Astrocyte (in vitro differentiated cells and primary cell): ENCODE measurements at regions not wholly inside any gene's neighbourhood (a gene's known extent, or its start where the extent isn't known, plus 50 kb on each side); places are given as distances from the start of the nearest gene placed in this dataset.
A peak's percentile ranks its signal among the peaks of the same experiment; 100 is the strongest.

Experiments
- DNase-seq: peaks from one replicate; pipeline ENCODE4 v3.0.0-alpha.2; 2010; ENCODE audit warnings: low read depth
- FAIRE-seq: peaks from 2 replicates; lab custom pipeline; 2011; peaks lifted over from hg19 to GRCh38; lab: Jason Lieb, UNC
- H2AFZ ChIP-seq: 2 replicates; pipeline ENCODE4 v1.6.0; 2012; ENCODE audit warnings: low read depth, low read length, inconsistent platforms
- H3K27ac ChIP-seq: 2 replicates; pipeline ENCODE4 v1.5.1; 2011; ENCODE audit warnings: low read depth, low read length, inconsistent platforms
- H3K27me3 ChIP-seq: 2 replicates; pipeline ENCODE4 v1.6.0; 2011; ENCODE audit warnings: low read length, inconsistent platforms; ENCODE audit not compliant: insufficient read depth
- H3K36me3 ChIP-seq: 2 replicates; pipeline ENCODE4 v1.5.1; 2011; ENCODE audit warnings: low read length, inconsistent platforms; ENCODE audit not compliant: insufficient read depth
- H3K4me1 ChIP-seq: 2 replicates; pipeline ENCODE4 v1.5.1; 2011; ENCODE audit warnings: low read length, inconsistent platforms; ENCODE audit not compliant: insufficient read depth
- H3K4me2 ChIP-seq: 2 replicates; pipeline ENCODE4 v1.6.0; 2012; ENCODE audit warnings: low read length, inconsistent platforms
- H3K4me3 ChIP-seq: 2 replicates; pipeline ENCODE4 v1.5.1; 2011; ENCODE audit warnings: low read depth, mild to moderate bottlenecking, low read length, inconsistent platforms; ENCODE audit not compliant: insufficient read depth
- H3K79me2 ChIP-seq: 2 replicates; pipeline ENCODE4 v1.6.0; 2012; ENCODE audit warnings: mild to moderate bottlenecking, low read length, inconsistent platforms; ENCODE audit not compliant: insufficient read depth
- H3K9ac ChIP-seq: 2 replicates; pipeline ENCODE4 v1.6.0; 2012; ENCODE audit warnings: mild to moderate bottlenecking, low read length, inconsistent platforms
- H3K9me3 ChIP-seq: 2 replicates; pipeline ENCODE4 v1.5.1; 2012; ENCODE audit warnings: low read depth, mild to moderate bottlenecking, low read length, inconsistent platforms; ENCODE audit not compliant: insufficient read depth
- H4K20me1 ChIP-seq: 2 replicates; pipeline ENCODE4 v1.6.0; 2012; ENCODE audit warnings: low read length, inconsistent platforms; ENCODE audit not compliant: insufficient read depth
- H3K27ac Mint-ChIP-seq: one replicate; pipeline ENCODE4 v1.8.0; 2021; ENCODE audit warnings: mild to moderate bottlenecking, mixed read lengths; ENCODE audit not compliant: unreplicated experiment
- H3K27me3 Mint-ChIP-seq: one replicate; pipeline ENCODE4 v1.8.0; 2021; ENCODE audit warnings: low read depth, mixed read lengths; ENCODE audit not compliant: unreplicated experiment
- H3K36me3 Mint-ChIP-seq: one replicate; pipeline ENCODE4 v1.8.0; 2021; ENCODE audit warnings: low read depth, mixed read lengths; ENCODE audit not compliant: unreplicated experiment
- H3K4me1 Mint-ChIP-seq: one replicate; pipeline ENCODE4 v1.8.0; 2021; ENCODE audit warnings: low read depth, mixed read lengths; ENCODE audit not compliant: unreplicated experiment
- H3K4me3 Mint-ChIP-seq: one replicate; pipeline ENCODE4 v1.8.0; 2021; ENCODE audit warnings: mild to moderate bottlenecking, moderate library complexity, mixed read lengths; ENCODE audit not compliant: unreplicated experiment
- H3K9me3 Mint-ChIP-seq: one replicate; pipeline ENCODE4 v1.8.0; 2021; ENCODE audit warnings: mild to moderate bottlenecking, mixed read lengths; ENCODE audit not compliant: unreplicated experiment
- EZH2 ChIP-seq: IDR thresholded peaks from 2 replicates; pipeline ENCODE4 v1.6.1; 2012; ENCODE audit warnings: mild to moderate bottlenecking, low read length, inconsistent platforms; ENCODE audit not compliant: insufficient read depth
- TF ChIP-seq, protein P1 (sequence below): IDR thresholded peaks from 2 replicates; pipeline ENCODE4 v1.5.1; 2011; ENCODE audit warnings: low read depth, mild to moderate bottlenecking, inconsistent platforms, low read length, moderate library complexity; ENCODE audit not compliant: insufficient read depth

DNA sequence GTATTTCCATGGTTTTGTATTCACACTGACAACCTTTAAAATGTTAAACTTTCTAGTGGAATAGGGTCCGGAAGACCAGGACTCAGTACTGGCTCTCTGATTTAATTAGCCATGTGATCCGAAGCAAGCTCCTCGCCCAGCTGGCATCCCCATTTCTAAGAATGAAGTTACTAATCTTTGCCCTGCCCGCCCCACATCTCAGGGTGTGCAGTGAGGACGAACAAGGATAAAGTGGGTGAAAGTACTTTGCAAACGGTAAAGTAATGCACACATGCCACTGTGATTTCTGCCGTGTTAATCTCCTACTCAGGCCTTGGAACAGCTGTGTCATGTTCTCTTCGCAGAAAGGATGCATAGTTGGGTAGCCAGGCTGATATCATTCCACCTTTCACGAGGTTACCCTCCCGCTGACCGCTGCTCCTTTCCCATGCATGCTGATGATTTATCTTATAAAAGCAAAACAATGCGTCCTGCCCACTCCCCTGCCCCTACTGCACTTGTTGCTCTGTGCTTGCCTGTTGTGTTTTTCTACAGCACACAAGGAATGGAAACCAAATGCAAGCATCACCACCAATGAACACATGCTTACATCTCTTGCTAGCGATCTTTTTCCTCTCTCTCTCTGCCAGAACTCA lies 539.0 kb downstream of the EFNB2 start:
- Histone ChIP-seq H3K9ac (no peak overlapping the region), H3K4me2 (no peak overlapping the region), H4K20me1 (no peaks in the 10 kb centered on the region), H3K27ac (no peak overlapping the region), H2AFZ (no peak overlapping the region), H3K4me1 (peaks cover 5% of the 10 kb centered on the region), H3K36me3 (no peaks in the 10 kb centered on the region), H3K9me3 (no peaks in the 10 kb centered on the region), H3K4me3 (no peak overlapping the region), H3K27me3 (no peaks in the 10 kb centered on the region), H3K79me2 (no peaks in the 10 kb centered on the region)
- Mint-ChIP-seq H3K27ac (no peak overlapping the region), H3K4me1 (peaks cover 8% of the 10 kb centered on the region), H3K4me3 (no peak overlapping the region), H3K27me3 (peaks cover 2% of the 10 kb centered on the region), H3K36me3 (no peaks in the 10 kb centered on the region), H3K9me3 (peaks cover 2% of the 10 kb centered on the region)
- no peak for FAIRE-seq
- DNase-seq, result no peak
- TF ChIP-seq, protein P1, sequence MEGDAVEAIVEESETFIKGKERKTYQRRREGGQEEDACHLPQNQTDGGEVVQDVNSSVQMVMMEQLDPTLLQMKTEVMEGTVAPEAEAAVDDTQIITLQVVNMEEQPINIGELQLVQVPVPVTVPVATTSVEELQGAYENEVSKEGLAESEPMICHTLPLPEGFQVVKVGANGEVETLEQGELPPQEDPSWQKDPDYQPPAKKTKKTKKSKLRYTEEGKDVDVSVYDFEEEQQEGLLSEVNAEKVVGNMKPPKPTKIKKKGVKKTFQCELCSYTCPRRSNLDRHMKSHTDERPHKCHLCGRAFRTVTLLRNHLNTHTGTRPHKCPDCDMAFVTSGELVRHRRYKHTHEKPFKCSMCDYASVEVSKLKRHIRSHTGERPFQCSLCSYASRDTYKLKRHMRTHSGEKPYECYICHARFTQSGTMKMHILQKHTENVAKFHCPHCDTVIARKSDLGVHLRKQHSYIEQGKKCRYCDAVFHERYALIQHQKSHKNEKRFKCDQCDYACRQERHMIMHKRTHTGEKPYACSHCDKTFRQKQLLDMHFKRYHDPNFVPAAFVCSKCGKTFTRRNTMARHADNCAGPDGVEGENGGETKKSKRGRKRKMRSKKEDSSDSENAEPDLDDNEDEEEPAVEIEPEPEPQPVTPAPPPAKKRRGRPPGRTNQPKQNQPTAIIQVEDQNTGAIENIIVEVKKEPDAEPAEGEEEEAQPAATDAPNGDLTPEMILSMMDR, result no peak
- no peak for TF ChIP-seq EZH2

DNA sequence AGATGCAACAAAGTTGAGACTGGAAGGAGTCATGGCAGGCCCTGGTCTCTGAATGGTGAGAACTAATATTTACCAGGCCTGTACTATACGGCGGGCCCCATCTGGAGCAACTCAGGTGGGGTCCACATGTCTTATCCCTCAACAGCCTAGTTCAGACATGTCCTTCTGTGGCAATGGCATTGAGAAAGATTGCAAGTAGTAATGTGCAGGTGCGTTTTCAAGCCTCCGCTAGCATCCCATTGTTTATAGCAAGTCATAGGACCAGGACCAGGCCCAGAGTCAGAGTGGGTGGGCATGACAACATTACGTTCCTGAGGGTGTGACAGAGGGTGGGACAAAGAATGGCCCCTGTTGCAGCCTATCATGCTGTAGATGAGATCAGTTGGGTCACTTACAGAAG lies 541.1 kb downstream of the EFNB2 start:
- peaks cover 18% of the 10 kb centered on the region for H3K4me1 ChIP-seq
- no peak overlapping the region for H3K4me3 Mint-ChIP-seq
- H3K27ac Mint-ChIP-seq, result no peak overlapping the region
- no peak overlapping the region for H2AFZ ChIP-seq
- no peak for TF ChIP-seq EZH2
- TF ChIP-seq, protein P1, result no peak
- FAIRE-seq, result no peak
- no peaks in the 10 kb centered on the region for H3K79me2 ChIP-seq
- H3K9me3 ChIP-seq, result no peaks in the 10 kb centered on the region
- peaks cover 2% of the 10 kb centered on the region for H3K27me3 Mint-ChIP-seq
- no peaks in the 10 kb centered on the region for H3K27me3 ChIP-seq
- no peaks in the 10 kb centered on the region for H4K20me1 ChIP-seq
- peaks cover 2% of the 10 kb centered on the region for H3K9me3 Mint-ChIP-seq
- no peak overlapping the region for H3K9ac ChIP-seq
- DNase-seq, result no peak
- no peaks in the 10 kb centered on the region for H3K36me3 Mint-ChIP-seq
- no peak overlapping the region for H3K4me3 ChIP-seq
- no peak overlapping the region for H3K27ac ChIP-seq
- H3K36me3 ChIP-seq, result no peaks in the 10 kb centered on the region
- no peak overlapping the region for H3K4me2 ChIP-seq
- peaks cover 25% of the 10 kb centered on the region for H3K4me1 Mint-ChIP-seq

DNA sequence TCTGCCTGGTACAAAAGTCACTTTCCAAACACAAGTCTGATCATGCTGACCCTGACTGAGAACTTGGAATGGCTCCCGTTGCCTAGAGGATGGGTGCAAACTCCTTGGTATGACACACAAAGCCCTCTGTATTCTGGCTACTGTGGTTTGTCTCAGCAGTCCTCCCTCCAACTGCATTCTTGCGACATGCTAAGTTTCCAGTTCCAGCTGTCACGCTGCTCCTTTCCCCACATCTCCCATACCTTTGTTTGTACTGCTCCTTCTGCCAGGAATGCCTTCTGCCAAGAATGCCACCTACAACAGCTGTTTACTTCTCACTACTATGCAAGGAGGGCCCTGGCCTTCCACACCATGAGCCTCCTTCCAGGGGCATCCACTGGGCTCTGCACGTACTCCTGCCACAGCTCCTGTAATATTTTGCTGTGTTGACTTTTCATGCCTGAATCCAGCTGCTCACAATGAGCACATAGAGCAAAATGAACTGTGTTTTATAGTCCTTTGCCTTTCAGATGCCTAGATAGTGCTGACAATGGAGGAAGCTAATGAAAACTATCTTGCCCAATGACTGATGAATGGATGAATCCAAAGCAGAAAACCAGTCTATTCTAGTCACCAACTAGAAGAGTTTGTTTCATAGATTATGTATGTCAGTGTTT lies 543.7 kb downstream of the EFNB2 start:
- peaks cover under 1% of the 10 kb centered on the region for H3K9me3 Mint-ChIP-seq
- H3K79me2 ChIP-seq, result no peaks in the 10 kb centered on the region
- H3K4me2 ChIP-seq, result peak overlapping the region; percentile 62
- no peaks in the 10 kb centered on the region for H3K36me3 Mint-ChIP-seq
- peaks cover 18% of the 10 kb centered on the region for H3K4me1 ChIP-seq
- TF ChIP-seq EZH2, result no peak
- TF ChIP-seq, protein P1, result no peak
- H3K36me3 ChIP-seq, result no peaks in the 10 kb centered on the region
- H3K9me3 ChIP-seq, result no peaks in the 10 kb centered on the region
- no peaks in the 10 kb centered on the region for H3K27me3 ChIP-seq
- H3K27ac ChIP-seq, result peak overlapping the region; percentile 22
- FAIRE-seq (no peak), DNase-seq (peak; percentile 67)
- H3K27ac Mint-ChIP-seq, result peak overlapping the region; percentile 73
- H3K4me3 Mint-ChIP-seq, result no peak overlapping the region
- no peak overlapping the region for H3K4me3 ChIP-seq
- no peaks in the 10 kb centered on the region for H4K20me1 ChIP-seq
- H2AFZ ChIP-seq, result peak overlapping the region; percentile 43
- peaks cover 23% of the 10 kb centered on the region for H3K4me1 Mint-ChIP-seq
- H3K27me3 Mint-ChIP-seq, result peaks cover 2% of the 10 kb centered on the region
- no peak overlapping the region for H3K9ac ChIP-seq
